ENCODE measurements at regions not wholly inside any gene's neighbourhood (a gene's known extent, or its start where the extent isn't known, plus 50 kb on each side); places are given as distances from the start of the nearest gene placed in this dataset.

DNA sequence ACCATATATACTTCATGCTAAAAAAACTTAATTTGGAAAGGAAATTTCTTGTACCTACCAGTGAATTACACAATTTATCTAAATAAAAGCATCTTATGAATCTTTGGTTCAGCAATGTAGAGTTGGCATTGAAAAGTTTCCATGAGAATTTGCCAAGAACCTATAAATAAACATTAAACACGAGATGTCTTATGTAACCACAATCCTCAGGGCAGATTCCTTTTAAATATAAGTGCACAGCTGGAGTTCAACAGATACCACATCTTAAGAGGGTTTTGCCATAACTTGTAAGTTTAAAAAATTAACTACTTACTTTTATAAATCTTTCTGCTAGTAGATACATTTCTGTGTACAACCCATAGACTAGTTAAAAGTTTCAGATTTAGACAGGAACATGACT is 499.3 kb upstream of the ARRDC4 start:
- H4K20me1 ChIP-seq (ENCODE audit: insufficient read depth, low read length), result no peaks in the 10 kb centered on the region
- H3K27ac ChIP-seq (ENCODE audit: insufficient read depth, low read length), result no peak overlapping the region
- H3K4me1 ChIP-seq (ENCODE audit: control insufficient read depth, insufficient read depth, low read length), result no peaks in the 10 kb centered on the region
- H3K9ac ChIP-seq (ENCODE audit: low read depth, low read length), result no peak overlapping the region
- no peak overlapping the region for H4K91ac ChIP-seq (ENCODE audit: insufficient read depth, low read depth, low read length)
- TF ChIP-seq, protein P1, sequence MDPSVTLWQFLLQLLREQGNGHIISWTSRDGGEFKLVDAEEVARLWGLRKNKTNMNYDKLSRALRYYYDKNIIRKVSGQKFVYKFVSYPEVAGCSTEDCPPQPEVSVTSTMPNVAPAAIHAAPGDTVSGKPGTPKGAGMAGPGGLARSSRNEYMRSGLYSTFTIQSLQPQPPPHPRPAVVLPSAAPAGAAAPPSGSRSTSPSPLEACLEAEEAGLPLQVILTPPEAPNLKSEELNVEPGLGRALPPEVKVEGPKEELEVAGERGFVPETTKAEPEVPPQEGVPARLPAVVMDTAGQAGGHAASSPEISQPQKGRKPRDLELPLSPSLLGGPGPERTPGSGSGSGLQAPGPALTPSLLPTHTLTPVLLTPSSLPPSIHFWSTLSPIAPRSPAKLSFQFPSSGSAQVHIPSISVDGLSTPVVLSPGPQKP (IDR thresholded peaks at IDR 0.05; ENCODE audit: borderline replicate concordance, low read depth, low read length), result no peak
- TF ChIP-seq CHD1 (IDR thresholded peaks at IDR 0.05; ENCODE audit: low read depth, low read length) (no peak), POLR2A (IDR thresholded peaks at IDR 0.05; ENCODE audit: low read depth, low read length) (no peak)
- H2BK20ac ChIP-seq (ENCODE audit: low read depth, low read length), result no peak overlapping the region
- no peak for ATAC-seq (ENCODE audit: low read depth)
- no peak overlapping the region for H3K4me3 ChIP-seq (ENCODE audit: insufficient read depth, low read depth, low read length)
- H2AK9ac ChIP-seq (replicated peaks; ENCODE audit: low read depth, low read length, poor library complexity), result no peak overlapping the region
- intact Hi-C loops (cut with micrococcal nuclease), result no loop called here
- H3K18ac ChIP-seq (ENCODE audit: low read depth, low read length), result no peak overlapping the region
- H3K4me2 ChIP-seq (ENCODE audit: low read depth, low read length), result no peak overlapping the region
- no peak overlapping the region for H3K14ac ChIP-seq (replicated peaks; ENCODE audit: low read depth, low read length)
- no peak overlapping the region for H3K23ac ChIP-seq (ENCODE audit: low read depth, low read length)
- WGBS, 2 experiments (ENCODE audit: extremely low coverage in 2 of 2, insufficient read length in 1 of 2), result no CpG with 5 or more reads among the region's 1 CpG
- no peaks in the 10 kb centered on the region for H3K27me3 ChIP-seq (ENCODE audit: control insufficient read depth, insufficient read depth, low read length)
- POLR2A ChIA-PET (ENCODE audit: unreplicated experiment), result no interaction called here
- in situ Hi-C loops (cut with MboI; ENCODE audit: low sequenced_read_pairs), result no loop called here
- no peak overlapping the region for H2AFZ ChIP-seq (replicated peaks; ENCODE audit: low read length, poor library complexity)
- peaks cover 4% of the 10 kb centered on the region for H3K9me3 ChIP-seq (ENCODE audit: control insufficient read depth, insufficient read depth, low read length)
- no peak overlapping the region for H2BK5ac ChIP-seq (ENCODE audit: low read depth, low read length, poor library complexity, severe bottlenecking)
- H2AK5ac ChIP-seq (ENCODE audit: low read depth, low read length), result no peak overlapping the region
- no peak overlapping the region for H3K56ac ChIP-seq (ENCODE audit: extremely low read depth, insufficient read depth, low read length)
- H2BK15ac ChIP-seq (ENCODE audit: low read depth, low read length), result no peak overlapping the region
- dilution Hi-C loops (cut with HindIII; ENCODE audit: low sequenced_read_pairs, unreplicated experiment), result no loop called here
- no peak overlapping the region for H4K8ac ChIP-seq (ENCODE audit: low read depth in 2 of 2, low read length in 2 of 2)
- CTCF ChIA-PET, result no interaction called here
- H3K79me1 ChIP-seq (ENCODE audit: low read depth in 1 of 2, low read length in 2 of 2), result no peaks in the 10 kb centered on the region
- BruUV-seq (replicated peaks), result no TSS peak
- no peak overlapping the region for H2BK120ac ChIP-seq (ENCODE audit: low read depth, low read length)
- no peaks in the 10 kb centered on the region for H3K9me1 ChIP-seq (ENCODE audit: insufficient read depth, low read length)
- H3K4ac ChIP-seq (ENCODE audit: low read depth, low read length), result no peak overlapping the region
- H4K5ac ChIP-seq (ENCODE audit: low read depth, low read length), result no peak overlapping the region
- no peaks in the 10 kb centered on the region for H3K36me3 ChIP-seq (ENCODE audit: control insufficient read depth, insufficient read depth, low read length)
- no peak for DNase-seq

All from IMR-90 (cell line).